ENCODE measurements at regions not wholly inside any gene's neighbourhood (a gene's known extent, or its start where the extent isn't known, plus 50 kb on each side); places are given as distances from the start of the nearest gene placed in this dataset.
"Not testable (repeated sequence)": the region's sequence is repeated elsewhere in the genome, so short reads cannot be mapped to it uniquely, and the experiment has no call there.

GRCh38 chr2:215722986-215723630 is 287.2 kb upstream of the FN1 start:
- intact Hi-C loops (cut with micrococcal nuclease): no loop called here

- intact Hi-C loops (cut with micrococcal nuclease): no loop called here
These were observed 286.3 kb upstream of the FN1 start for GRCh38 chr2:215722125-215722524.

GRCh38 chr2:215721515-215721914 is 285.6 kb upstream of the FN1 start:
- intact Hi-C loops (cut with micrococcal nuclease): not testable (repeated sequence)

- intact Hi-C loops (cut with micrococcal nuclease): no loop called here
These were observed 283.0 kb upstream of the FN1 start for GRCh38 chr2:215718890-215719289.

GRCh38 chr2:215718436-215718835 is 282.6 kb upstream of the FN1 start:
- intact Hi-C loops (cut with micrococcal nuclease): no loop called here

GRCh38 chr2:215717501-215718381 is 281.9 kb upstream of the FN1 start:
- intact Hi-C loops (cut with micrococcal nuclease): no loop called here

GRCh38 chr2:215716956-215717355 is 281.1 kb upstream of the FN1 start:
- intact Hi-C loops (cut with micrococcal nuclease): no loop called here

DNA sequence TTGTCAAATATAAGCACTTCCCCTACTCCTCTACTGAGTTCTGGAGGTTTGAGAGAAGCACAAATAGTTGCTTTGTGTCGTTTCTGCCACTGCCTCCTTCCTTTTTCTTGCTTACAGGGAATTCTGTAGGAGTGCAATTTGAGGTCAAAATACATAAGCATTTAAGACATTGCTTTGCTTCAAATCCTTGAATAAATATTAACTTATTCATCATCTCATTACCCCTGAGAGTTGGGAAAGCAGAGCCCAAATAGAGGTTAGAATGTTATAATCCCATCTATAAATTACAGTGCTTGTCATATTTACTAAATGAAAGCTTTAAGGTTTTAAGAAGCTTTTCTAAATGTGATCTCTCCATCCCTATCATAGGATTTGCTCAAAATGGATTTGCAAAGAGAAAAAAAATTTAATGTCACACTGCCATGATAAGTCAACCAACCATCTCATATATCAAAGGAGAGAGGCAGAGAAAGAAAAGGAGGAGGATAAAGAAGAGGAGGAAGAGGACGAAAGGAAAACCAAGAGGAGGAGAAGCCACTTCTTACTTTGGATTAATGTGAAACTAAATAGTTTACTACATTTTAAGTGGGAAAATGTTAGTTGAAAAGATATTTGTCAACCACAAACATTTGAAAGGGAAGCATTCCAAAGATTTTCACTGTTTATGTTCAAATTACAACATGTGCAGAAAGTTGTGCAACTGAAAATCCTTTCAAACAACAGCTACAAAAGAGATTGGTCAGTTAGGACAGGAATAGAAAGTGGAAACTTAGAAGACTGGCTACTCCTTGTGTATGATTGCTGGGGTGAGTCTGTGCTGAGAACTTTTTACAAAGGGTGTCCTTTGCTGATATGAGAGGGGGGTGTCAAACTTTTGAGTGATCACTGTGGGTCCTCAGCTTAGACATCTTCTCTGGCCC is 277.3 kb upstream of the FN1 start:
- intact Hi-C loops (cut with micrococcal nuclease): no loop called here

- intact Hi-C loops (cut with micrococcal nuclease): no loop called here
These were observed 276.5 kb upstream of the FN1 start for GRCh38 chr2:215712219-215712868.

DNA sequence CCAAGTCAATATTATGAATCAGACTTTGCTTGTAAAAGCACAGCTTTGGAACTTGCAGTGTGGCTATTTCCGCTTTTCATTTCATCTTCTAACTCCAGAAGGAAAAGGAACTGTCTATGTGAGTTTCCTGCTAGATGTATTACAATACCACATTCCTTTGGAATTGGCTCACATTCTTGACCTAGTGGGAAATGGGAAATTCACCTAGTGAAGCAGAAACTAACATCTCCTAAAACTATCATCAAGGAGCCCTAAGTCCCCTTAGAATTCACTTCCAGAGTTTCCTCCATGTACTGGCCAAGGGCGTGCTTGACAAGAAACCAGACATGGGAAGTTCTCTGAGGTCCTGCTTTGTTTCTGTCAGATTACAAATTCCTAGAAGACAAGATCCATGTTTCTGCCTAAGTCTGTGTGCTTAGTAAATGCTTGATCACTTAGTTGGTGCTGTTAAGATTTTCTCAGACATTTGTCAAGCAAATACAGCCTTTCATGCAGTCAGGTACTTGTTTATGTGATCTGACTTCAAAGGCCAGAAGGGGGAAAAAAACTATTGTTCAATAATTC is 275.7 kb upstream of the FN1 start:
- intact Hi-C loops (cut with micrococcal nuclease): no loop called here

- intact Hi-C loops (cut with micrococcal nuclease): no loop called here
These were observed 271.7 kb upstream of the FN1 start for GRCh38 chr2:215707608-215708007.

- intact Hi-C loops (cut with micrococcal nuclease): no loop called here
These were observed 270.0 kb upstream of the FN1 start for GRCh38 chr2:215705771-215706361.

DNA sequence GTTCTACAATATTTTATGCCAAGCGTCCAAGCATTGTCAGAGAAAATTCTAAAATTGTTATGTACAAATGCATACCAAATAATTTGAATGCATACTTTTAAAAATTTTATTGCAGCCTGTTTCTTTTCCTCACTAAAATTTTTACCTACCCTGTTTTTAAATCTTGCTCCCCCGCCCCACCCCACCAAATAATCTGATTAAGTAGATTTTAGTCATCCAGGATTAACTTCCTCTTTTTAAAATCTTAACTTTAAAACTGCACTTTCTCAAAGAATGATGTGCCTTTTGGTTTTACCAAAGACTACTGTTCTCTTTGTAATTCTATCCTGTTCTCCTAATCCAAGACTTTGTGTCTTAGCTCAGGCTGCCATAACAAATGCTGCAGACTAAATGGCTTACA is 269.4 kb upstream of the FN1 start:
- intact Hi-C loops (cut with micrococcal nuclease): no loop called here

DNA sequence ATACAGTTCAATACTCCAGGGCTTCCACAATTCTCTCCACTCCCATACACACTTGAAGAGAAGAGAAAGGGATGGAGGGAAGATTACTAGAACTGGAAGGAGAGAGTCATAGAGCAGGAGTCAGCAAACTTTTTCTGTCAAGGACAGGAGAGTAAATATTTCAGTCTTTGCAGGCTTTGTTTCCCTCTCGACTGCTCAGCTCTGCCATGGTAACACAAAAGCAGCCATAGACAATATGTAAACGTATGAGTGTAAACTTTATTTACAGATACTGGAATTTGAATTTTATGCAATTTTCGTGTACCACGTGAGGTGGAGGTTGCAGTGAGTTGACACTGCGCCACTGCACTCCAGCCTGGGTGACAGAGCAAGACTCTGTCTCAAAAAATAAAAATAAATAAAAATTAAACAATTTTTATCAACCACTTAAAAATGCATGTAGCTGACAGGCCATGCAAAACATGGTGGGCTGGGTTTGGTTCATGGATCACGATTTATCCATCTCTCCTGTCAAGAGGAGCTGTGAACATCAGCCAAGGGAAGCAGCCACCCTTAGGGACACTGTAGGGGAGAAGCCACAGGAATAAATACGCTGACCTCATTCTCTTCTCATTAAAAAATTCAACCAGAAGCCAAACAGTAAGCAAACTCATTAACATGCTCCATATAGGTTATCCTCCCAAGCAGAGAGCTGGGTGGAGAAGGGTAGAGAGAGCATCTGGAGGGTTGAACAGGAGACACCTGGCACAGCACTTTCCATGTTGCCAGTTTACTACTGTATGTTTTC is 266.4 kb upstream of the FN1 start:
- intact Hi-C loops (cut with micrococcal nuclease): no loop called here

DNA sequence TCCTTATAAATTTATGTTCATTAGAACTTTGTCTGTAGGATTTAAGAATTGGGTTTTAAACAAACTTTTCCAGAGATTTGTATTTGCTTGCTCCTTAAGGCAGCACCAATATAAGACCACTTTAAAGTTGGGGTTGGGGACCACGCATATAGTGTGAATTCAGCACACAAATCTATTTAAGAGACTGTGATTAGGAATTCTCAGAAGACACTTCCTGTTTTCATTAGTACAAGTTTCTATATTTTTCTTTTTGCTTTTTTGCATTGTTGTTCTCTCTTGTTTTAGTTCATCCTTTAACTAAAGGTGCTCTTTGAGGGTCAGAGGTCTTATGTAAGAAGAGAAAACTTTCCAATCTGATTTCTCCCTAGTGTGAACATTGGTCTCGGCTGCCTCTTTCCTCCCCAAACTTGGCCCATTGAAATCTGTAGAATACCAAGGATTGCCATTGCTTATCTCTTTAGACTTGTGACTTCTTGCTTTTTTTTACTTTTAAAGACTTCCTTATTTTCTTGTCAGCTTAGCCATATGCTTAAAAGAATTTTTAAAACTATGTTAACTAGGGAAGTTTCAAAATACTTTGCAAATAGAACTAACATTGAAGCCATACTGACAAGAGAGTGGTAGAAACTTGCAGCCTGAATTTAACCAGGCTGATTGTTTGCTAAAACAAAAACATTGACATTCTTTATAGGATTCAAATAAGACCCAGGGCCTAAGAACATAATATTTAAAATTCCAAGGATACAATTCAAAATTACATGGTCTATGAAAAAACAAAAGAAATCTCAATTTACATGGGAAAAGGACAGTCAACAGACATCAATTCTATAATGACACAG is 264.1 kb upstream of the FN1 start:
- intact Hi-C loops (cut with micrococcal nuclease): no loop called here

- intact Hi-C loops (cut with micrococcal nuclease): no loop called here
These were observed 263.1 kb upstream of the FN1 start for GRCh38 chr2:215699018-215699417.

DNA sequence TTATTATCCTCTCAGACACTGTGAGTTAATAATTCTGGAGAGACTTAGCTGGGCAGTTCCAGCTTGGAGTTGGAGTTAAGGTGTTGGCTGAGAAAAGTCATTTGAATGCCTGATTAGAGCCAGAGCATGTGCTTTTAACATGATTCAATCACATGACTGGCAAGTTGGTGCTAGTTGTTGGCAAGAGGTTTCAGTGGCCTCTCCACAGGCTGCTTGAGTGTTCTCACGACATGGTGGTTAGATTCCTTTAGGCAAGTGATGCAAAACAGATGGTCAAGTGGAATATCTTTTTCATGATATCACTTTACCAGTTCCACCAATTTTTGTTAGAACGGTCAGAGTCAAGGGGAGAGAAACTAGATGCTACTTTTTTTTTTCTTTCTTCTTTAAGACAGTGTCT is 262.7 kb upstream of the FN1 start:
- intact Hi-C loops (cut with micrococcal nuclease): no loop called here

GRCh38 chr2:215697496-215697895 is 261.6 kb upstream of the FN1 start:
- intact Hi-C loops (cut with micrococcal nuclease): no loop called here

GRCh38 chr2:215697003-215697402 is 261.1 kb upstream of the FN1 start:
- intact Hi-C loops (cut with micrococcal nuclease): no loop called here
